Stomach (tissue), 8 donors: ENCODE measurements at regions not wholly inside any gene's neighbourhood (a gene's known extent, or its start where the extent isn't known, plus 50 kb on each side); places are given as distances from the start of the nearest gene placed in this dataset.

ENCODE experiments used
- DNase-seq, 2 donors: peaks; one replicate each; pipeline versions ENCODE4 v3.0.0 to v3.0.0-alpha.2; 2013 to 2019
- H3K27ac ChIP-seq, 5 donors: fragments of 200-600 bp in 4 of 5; sonication (generic) in 4 of 5; one replicate each; pipeline ENCODE4 v1.5.1; 2013 to 2019; ENCODE audit warnings: mild to moderate bottlenecking in 1 of 5, moderate library complexity in 1 of 5
- H3K27me3 ChIP-seq, 3 donors: fragments of 200-600 bp; sonication (generic); one replicate each; pipeline ENCODE4 v1.5.1; 2017 to 2019; ENCODE audit warnings: mixed run types in 1 of 3
- H3K36me3 ChIP-seq, 4 donors: fragments of 200-600 bp; sonication (generic); 1 replicate in 3 of 4; 2 replicates in 1 of 4; pipeline ENCODE4 v1.5.1; 2016 to 2019
- H3K4me1 ChIP-seq, 4 donors: fragments of 200-600 bp; sonication (generic); one replicate each; pipeline ENCODE4 v1.5.1; 2016 to 2019
- H3K4me3 ChIP-seq, 4 donors: fragments of 200-600 bp; sonication (generic) in 3 of 4; one replicate each; pipeline ENCODE4 v1.5.1; 2016 to 2019; ENCODE audit warnings: mild to moderate bottlenecking in 1 of 4
- H3K9me3 ChIP-seq, 4 donors: fragments of 200-600 bp; sonication (generic); one replicate each; pipeline ENCODE4 v1.5.1; 2016 to 2019
- CTCF ChIP-seq, 7 experiments: fragments of 450-650 bp in 4 of 7; fragments of 200-600 bp in 3 of 7; sonication (generic) in 3 of 7; IDR thresholded peaks; one replicate each; pipeline ENCODE4 v1.5.1; 2016 to 2019; ENCODE audit warnings: antibody characterized with exemption in 7 of 7, control low read depth in 2 of 7, mild to moderate bottlenecking in 1 of 7
- EP300 ChIP-seq: sonication (generic); formaldehyde crosslinking; IDR thresholded peaks from one replicate; pipeline ENCODE4 v1.6.1; 2017; ENCODE audit warnings: antibody characterized with exemption
- POLR2A ChIP-seq, 4 donors: fragments of 450-650 bp; IDR thresholded peaks; one replicate each; pipeline ENCODE4 v1.6.1; 2016; ENCODE audit warnings: antibody characterized with exemption in 4 of 4, control low read depth in 2 of 4, mild to moderate bottlenecking in 1 of 4, moderate library complexity in 1 of 4
- POLR2AphosphoS5 ChIP-seq, 3 donors: sonication (generic); formaldehyde crosslinking; IDR thresholded peaks; one replicate each; pipeline ENCODE4 v1.6.1; 2016; ENCODE audit warnings: antibody characterized with exemption in 3 of 3
- WGBS, 5 donors: extraction: QIAGEN DNeasy Blood & Tissue Kit in 3 of 5; methylation state at CpG; one replicate each; pipeline versions ENCODE4 v1.1.5 to v1.1.7; 2013 to 2018; 5-methylcytosine and 5-hydroxymethylcytosine counted together
- intact Hi-C: fragments of 100-400 bp; cut with DNase I; formaldehyde crosslinking; loops from one replicate; pipeline ENCODE4 v1.15.1; 2023; ENCODE audit warnings: low total_unique reads
- donor health status: healthy with polysubstance abuse.
- donor health status: Bipolar disorder and iron deficiency.
- donor health status: healthy.

GRCh38 chr7:42431873-42432272, 194.9 kb upstream of the GLI3 start:
- no peaks in the 10 kb centered on the region for H3K27me3 ChIP-seq
- DNase-seq, result no peak
- intact Hi-C loops, result no loop called here
- H3K9me3 ChIP-seq, result no peaks in the 10 kb centered on the region
- no peak overlapping the region for H3K27ac ChIP-seq
- no peaks in the 10 kb centered on the region for H3K4me1 ChIP-seq
- H3K4me3 ChIP-seq, result no peak overlapping the region
- H3K36me3 ChIP-seq, result no peaks in the 10 kb centered on the region
- no peak for TF ChIP-seq POLR2AphosphoS5 (IDR thresholded peaks at IDR 0.05)
- no peak for TF ChIP-seq CTCF (IDR thresholded peaks at IDR 0.05)
- no peak for TF ChIP-seq EP300
- TF ChIP-seq POLR2A (IDR thresholded peaks at IDR 0.05), result no peak
- 47 to 73% (median 60%) methylated on average over 2 of the region's 2 CpGs for WGBS, 5 donors

- H3K27ac ChIP-seq, result no peak overlapping the region
- H3K36me3 ChIP-seq, result no peaks in the 10 kb centered on the region
- H3K4me1 ChIP-seq, result no peaks in the 10 kb centered on the region
- DNase-seq, result no peak
- WGBS, 5 donors, result 62 to 72% (median 66%) methylated on average over 4 of the region's 4 CpGs
- H3K9me3 ChIP-seq, result no peaks in the 10 kb centered on the region
- TF ChIP-seq POLR2AphosphoS5 (IDR thresholded peaks at IDR 0.05), result no peak
- no peak for TF ChIP-seq POLR2A (IDR thresholded peaks at IDR 0.05)
- no peak for TF ChIP-seq CTCF (IDR thresholded peaks at IDR 0.05)
- no peak for TF ChIP-seq EP300
- no peaks in the 10 kb centered on the region for H3K27me3 ChIP-seq
- intact Hi-C loops, result no loop called here
- no peak overlapping the region for H3K4me3 ChIP-seq
Measured at GRCh38 chr7:42429339-42429738, 192.3 kb upstream of the GLI3 start.

- H3K9me3 ChIP-seq, result no peaks in the 10 kb centered on the region
- 62 to 70% (median 65%) methylated on average over 4 of the region's 4 CpGs for WGBS, 5 donors
- H3K4me1 ChIP-seq, result no peaks in the 10 kb centered on the region
- DNase-seq, result no peak
- no peak overlapping the region for H3K27ac ChIP-seq
- TF ChIP-seq POLR2AphosphoS5 (IDR thresholded peaks at IDR 0.05) (no peak), EP300 (no peak), CTCF (IDR thresholded peaks at IDR 0.05) (no peak), POLR2A (IDR thresholded peaks at IDR 0.05) (no peak)
- no peaks in the 10 kb centered on the region for H3K27me3 ChIP-seq
- intact Hi-C loops, result no loop called here
- no peaks in the 10 kb centered on the region for H3K36me3 ChIP-seq
- H3K4me3 ChIP-seq, result no peak overlapping the region
Measured at GRCh38 chr7:42426163-42426562, 189.2 kb upstream of the GLI3 start.

- Histone ChIP-seq H3K4me1 (no peaks in the 10 kb centered on the region), H3K36me3 (no peaks in the 10 kb centered on the region), H3K9me3 (no peaks in the 10 kb centered on the region), H3K27ac (no peak overlapping the region), H3K27me3 (no peaks in the 10 kb centered on the region), H3K4me3 (no peak overlapping the region)
- WGBS, 5 donors, result 55 to 69% (median 66%) methylated on average over 4 of the region's 4 CpGs
- intact Hi-C loops, result no loop called here
- TF ChIP-seq POLR2AphosphoS5 (IDR thresholded peaks at IDR 0.05) (no peak), CTCF (IDR thresholded peaks at IDR 0.05) (no peak), EP300 (no peak), POLR2A (IDR thresholded peaks at IDR 0.05) (no peak)
- no peak for DNase-seq
Measured at GRCh38 chr7:42414941-42415505, 178.0 kb upstream of the GLI3 start.
